ENCODE measurements at regions not wholly inside any gene's neighbourhood (a gene's known extent, or its start where the extent isn't known, plus 50 kb on each side); places are given as distances from the start of the nearest gene placed in this dataset.

- Histone ChIP-seq H3K27ac (no peak overlapping the region), H3K36me3 (no peaks in the 10 kb centered on the region), H3K4me1 (no peaks in the 10 kb centered on the region), H3K27me3 (no peaks in the 10 kb centered on the region), H3K4me3 (no peak overlapping the region), H3K9me3 (peaks cover 0 to 9% of the 10 kb centered on the region in 2 donors)
- DNase-seq (ENCODE audit: low spot score): no peak
- TF ChIP-seq, protein P1, sequence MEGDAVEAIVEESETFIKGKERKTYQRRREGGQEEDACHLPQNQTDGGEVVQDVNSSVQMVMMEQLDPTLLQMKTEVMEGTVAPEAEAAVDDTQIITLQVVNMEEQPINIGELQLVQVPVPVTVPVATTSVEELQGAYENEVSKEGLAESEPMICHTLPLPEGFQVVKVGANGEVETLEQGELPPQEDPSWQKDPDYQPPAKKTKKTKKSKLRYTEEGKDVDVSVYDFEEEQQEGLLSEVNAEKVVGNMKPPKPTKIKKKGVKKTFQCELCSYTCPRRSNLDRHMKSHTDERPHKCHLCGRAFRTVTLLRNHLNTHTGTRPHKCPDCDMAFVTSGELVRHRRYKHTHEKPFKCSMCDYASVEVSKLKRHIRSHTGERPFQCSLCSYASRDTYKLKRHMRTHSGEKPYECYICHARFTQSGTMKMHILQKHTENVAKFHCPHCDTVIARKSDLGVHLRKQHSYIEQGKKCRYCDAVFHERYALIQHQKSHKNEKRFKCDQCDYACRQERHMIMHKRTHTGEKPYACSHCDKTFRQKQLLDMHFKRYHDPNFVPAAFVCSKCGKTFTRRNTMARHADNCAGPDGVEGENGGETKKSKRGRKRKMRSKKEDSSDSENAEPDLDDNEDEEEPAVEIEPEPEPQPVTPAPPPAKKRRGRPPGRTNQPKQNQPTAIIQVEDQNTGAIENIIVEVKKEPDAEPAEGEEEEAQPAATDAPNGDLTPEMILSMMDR (IDR thresholded peaks at IDR 0.05): no peak
Observed at GRCh38 chr9:92173318-92173717, 58.1 kb upstream of the SPTLC1 start.

GRCh38 chr9:92171822-92172221 is 56.6 kb upstream of the SPTLC1 start:
- Histone ChIP-seq H3K4me3 (no peak overlapping the region), H3K9me3 (peaks cover 0 to 9% of the 10 kb centered on the region in 2 donors), H3K36me3 (no peaks in the 10 kb centered on the region), H3K4me1 (no peaks in the 10 kb centered on the region), H3K27ac (no peak overlapping the region), H3K27me3 (no peaks in the 10 kb centered on the region)
- no peak for DNase-seq (ENCODE audit: low spot score)
- TF ChIP-seq, protein P1 (IDR thresholded peaks at IDR 0.05): no peak

GRCh38 chr9:92171281-92171680 is 56.1 kb upstream of the SPTLC1 start:
- DNase-seq (ENCODE audit: low spot score): no peak
- no peak overlapping the region for H3K27ac ChIP-seq
- no peaks in the 10 kb centered on the region for H3K27me3 ChIP-seq
- H3K36me3 ChIP-seq: no peaks in the 10 kb centered on the region
- no peak overlapping the region for H3K4me3 ChIP-seq
- H3K4me1 ChIP-seq: no peaks in the 10 kb centered on the region
- peaks cover 0 to 9% of the 10 kb centered on the region in 2 donors for H3K9me3 ChIP-seq
- TF ChIP-seq, protein P1 (IDR thresholded peaks at IDR 0.05): no peak

DNA sequence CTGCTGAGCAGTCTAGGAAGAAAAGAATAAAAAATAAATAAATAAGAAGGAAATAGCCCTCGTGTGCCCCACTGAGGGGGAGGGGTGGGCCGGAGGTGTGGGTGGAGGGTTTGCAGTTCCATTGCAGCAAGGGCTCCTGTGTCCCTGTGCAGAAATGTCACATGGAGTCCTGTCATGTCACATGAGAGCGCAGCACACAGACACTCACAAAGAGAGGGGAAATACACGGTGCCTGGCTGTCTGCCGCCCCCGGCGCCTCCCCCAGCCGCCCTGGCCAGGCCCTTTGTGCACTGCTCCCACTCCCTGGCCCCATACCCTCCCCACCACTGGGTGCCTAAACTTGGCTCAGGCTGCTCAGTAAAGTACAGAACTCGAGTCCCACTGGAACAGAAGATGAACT is 55.6 kb upstream of the SPTLC1 start:
- H3K4me3 ChIP-seq: no peak overlapping the region
- TF ChIP-seq, protein P1 (IDR thresholded peaks at IDR 0.05): no peak
- H3K27me3 ChIP-seq: no peaks in the 10 kb centered on the region
- no peak for DNase-seq (ENCODE audit: low spot score)
- H3K9me3 ChIP-seq: peaks cover 0 to 9% of the 10 kb centered on the region in 2 donors
- no peaks in the 10 kb centered on the region for H3K36me3 ChIP-seq
- H3K4me1 ChIP-seq: no peaks in the 10 kb centered on the region
- H3K27ac ChIP-seq: no peak overlapping the region

- Histone ChIP-seq H3K4me1 (no peaks in the 10 kb centered on the region), H3K9me3 (peaks cover 0 to 16% of the 10 kb centered on the region in 2 donors), H3K27me3 (no peaks in the 10 kb centered on the region), H3K4me3 (no peak overlapping the region), H3K36me3 (no peaks in the 10 kb centered on the region), H3K27ac (no peak overlapping the region)
- TF ChIP-seq, protein P1 (IDR thresholded peaks at IDR 0.05): no peak
- DNase-seq (ENCODE audit: low spot score): no peak
Observed at GRCh38 chr9:92165484-92165883, 50.3 kb upstream of the SPTLC1 start.

Measured in right atrium auricular region (tissue), 2 donors.